Stimulated activated CD4-positive, alpha-beta T cell treated with anti-CD3 and anti-CD28 coated beads, TNF-alpha, amount 100 ng/mL, for 24 hours (primary cell): ENCODE measurements at regions not wholly inside any gene's neighbourhood (a gene's known extent, or its start where the extent isn't known, plus 50 kb on each side); places are given as distances from the start of the nearest gene placed in this dataset.

ENCODE experiments used
- DNase-seq, 3 experiments: peaks; one replicate each; pipeline ENCODE4 v3.0.0-alpha.2; 2020; ENCODE audit warnings: low read depth in 3 of 3

- no peak for DNase-seq
Observed at GRCh38 chr19:29292562-29292961, 79.6 kb upstream of the UQCRFS1 start.

GRCh38 chr19:29293292-29293691, 80.3 kb upstream of the UQCRFS1 start:
- no peak for DNase-seq

- no peak for DNase-seq
Observed at GRCh38 chr19:29293736-29294342, 80.9 kb upstream of the UQCRFS1 start.

- no peak for DNase-seq
Observed at GRCh38 chr19:29294343-29294811, 81.4 kb upstream of the UQCRFS1 start.

GRCh38 chr19:29295285-29295684, 82.3 kb upstream of the UQCRFS1 start:
- no peak for DNase-seq

- no peak for DNase-seq
Observed at GRCh38 chr19:29297381-29297780, 84.4 kb upstream of the UQCRFS1 start.

- no peak for DNase-seq
Observed at GRCh38 chr19:29299416-29300380, 86.7 kb upstream of the UQCRFS1 start.

GRCh38 chr19:29302002-29302928, 89.3 kb upstream of the UQCRFS1 start:
- DNase-seq = no peak

GRCh38 chr19:29303069-29303718, 90.2 kb upstream of the UQCRFS1 start:
- no peak for DNase-seq

- DNase-seq = no peak
Observed at GRCh38 chr19:29303719-29304090, 90.8 kb upstream of the UQCRFS1 start.

- no peak for DNase-seq
Observed at GRCh38 chr19:29305268-29305667, 92.3 kb upstream of the UQCRFS1 start.

GRCh38 chr19:29308977-29309590, 96.1 kb upstream of the UQCRFS1 start:
- DNase-seq = no peak

- DNase-seq = no peak
Observed at GRCh38 chr19:29309637-29310036, 96.7 kb upstream of the UQCRFS1 start.

GRCh38 chr19:29311191-29311790, 98.3 kb upstream of the UQCRFS1 start:
- no peak for DNase-seq

GRCh38 chr19:29315556-29316190, 102.7 kb upstream of the UQCRFS1 start:
- no peak for DNase-seq

- no peak for DNase-seq
Observed at GRCh38 chr19:29318581-29318980, 105.6 kb upstream of the UQCRFS1 start.

- no peak for DNase-seq
Observed at GRCh38 chr19:29320086-29320485, 107.1 kb upstream of the UQCRFS1 start.

GRCh38 chr19:29320618-29321017, 107.7 kb upstream of the UQCRFS1 start:
- no peak for DNase-seq

- DNase-seq = no peak
Observed at GRCh38 chr19:29321116-29321515, 108.2 kb upstream of the UQCRFS1 start.

GRCh38 chr19:29323021-29323430, 110.1 kb upstream of the UQCRFS1 start:
- DNase-seq = no peak
